Immature natural killer cell (primary cell): ENCODE measurements at regions not wholly inside any gene's neighbourhood (a gene's known extent, or its start where the extent isn't known, plus 50 kb on each side); places are given as distances from the start of the nearest gene placed in this dataset.
"Not testable (repeated sequence)": the region's sequence is repeated elsewhere in the genome, so short reads cannot be mapped to it uniquely, and the experiment has no call there.

Experiments used
- DNase-seq, 3 donors: peaks; one replicate each; pipeline ENCODE4 v3.0.0; 2022; ENCODE audit warnings: mixed read lengths in 1 of 3
- H3K27ac Mint-ChIP-seq, 6 donors: one replicate each; pipeline ENCODE4 v1.8.0; 2020; ENCODE audit warnings: mixed read lengths in 6 of 6, mild to moderate bottlenecking in 5 of 6, inconsistent platforms in 4 of 6, moderate library complexity in 3 of 6
- H3K27me3 Mint-ChIP-seq, 3 donors: one replicate each; pipeline ENCODE4 v1.8.0; 2020 to 2021; ENCODE audit warnings: low read depth in 3 of 3, mild to moderate bottlenecking in 3 of 3, mixed read lengths in 3 of 3, moderate library complexity in 3 of 3, inconsistent platforms in 1 of 3
- H3K36me3 Mint-ChIP-seq, 3 donors: one replicate each; pipeline ENCODE4 v1.8.0; 2020; ENCODE audit warnings: mixed read lengths in 3 of 3, inconsistent platforms in 2 of 3, mild to moderate bottlenecking in 2 of 3
- H3K4me1 Mint-ChIP-seq, 2 donors: one replicate each; pipeline ENCODE4 v1.8.0; 2020; ENCODE audit warnings: inconsistent platforms in 2 of 2, mild to moderate bottlenecking in 2 of 2, mixed read lengths in 2 of 2, moderate library complexity in 1 of 2
- H3K4me3 Mint-ChIP-seq, 5 donors: one replicate each; pipeline ENCODE4 v1.8.0; 2020; ENCODE audit warnings: mild to moderate bottlenecking in 5 of 5, mixed read lengths in 5 of 5, inconsistent platforms in 3 of 5, moderate library complexity in 3 of 5
- H3K9me3 Mint-ChIP-seq, 6 donors: one replicate each; pipeline ENCODE4 v1.8.0; 2020; ENCODE audit warnings: mild to moderate bottlenecking in 6 of 6, mixed read lengths in 6 of 6, inconsistent platforms in 4 of 6, moderate library complexity in 3 of 6

- Mint-ChIP-seq H3K4me1 (no peaks in the 10 kb centered on the region), H3K27me3 (peaks cover 1 to 3% (median 3%) of the 10 kb centered on the region in 3 donors), H3K36me3 (no peaks in the 10 kb centered on the region), H3K9me3 (peaks cover 0 to 3% (median 0%) of the 10 kb centered on the region in 6 donors), H3K4me3 (no peak overlapping the region), H3K27ac (no peak overlapping the region)
- DNase-seq, result no peak
Observed at GRCh38 chr20:56765172-56766073, 136.3 kb downstream of the TFAP2C start.

GRCh38 chr20:56766528-56766927 lies 137.4 kb downstream of the TFAP2C start:
- Mint-ChIP-seq H3K4me1 (no peaks in the 10 kb centered on the region), H3K4me3 (no peak overlapping the region), H3K9me3 (peaks cover 0 to 3% (median 0%) of the 10 kb centered on the region in 6 donors), H3K27ac (no peak overlapping the region), H3K27me3 (peaks cover 1 to 3% (median 3%) of the 10 kb centered on the region in 3 donors), H3K36me3 (no peaks in the 10 kb centered on the region)
- no peak for DNase-seq

GRCh38 chr20:56769921-56770600 lies 141.0 kb downstream of the TFAP2C start:
- H3K27me3 Mint-ChIP-seq, result peaks cover 0 to 5% (median 3%) of the 10 kb centered on the region in 3 donors
- H3K27ac Mint-ChIP-seq, result no peak overlapping the region
- DNase-seq, result no peak
- H3K9me3 Mint-ChIP-seq, result peaks cover 0 to 3% (median 0%) of the 10 kb centered on the region in 6 donors
- no peaks in the 10 kb centered on the region for H3K4me1 Mint-ChIP-seq
- no peak overlapping the region for H3K4me3 Mint-ChIP-seq
- no peaks in the 10 kb centered on the region for H3K36me3 Mint-ChIP-seq

- no peaks in the 10 kb centered on the region for H3K4me1 Mint-ChIP-seq
- H3K27ac Mint-ChIP-seq, result no peak overlapping the region
- H3K36me3 Mint-ChIP-seq, result no peaks in the 10 kb centered on the region
- DNase-seq, result no peak
- H3K9me3 Mint-ChIP-seq, result peaks cover 0 to under 1% (median 0%) of the 10 kb centered on the region in 6 donors
- no peak overlapping the region for H3K4me3 Mint-ChIP-seq
- peaks cover 0 to 5% (median 4%) of the 10 kb centered on the region in 3 donors for H3K27me3 Mint-ChIP-seq
Observed at GRCh38 chr20:56773749-56774148, 144.6 kb downstream of the TFAP2C start.

- Mint-ChIP-seq H3K4me3 (no peak overlapping the region), H3K4me1 (no peaks in the 10 kb centered on the region), H3K36me3 (no peaks in the 10 kb centered on the region), H3K9me3 (no peaks in the 10 kb centered on the region), H3K27ac (no peak overlapping the region), H3K27me3 (peaks cover 0 to 5% (median 3%) of the 10 kb centered on the region in 3 donors)
- DNase-seq, result no peak
Observed at GRCh38 chr20:56774873-56775272, 145.8 kb downstream of the TFAP2C start.

GRCh38 chr20:56776345-56776744 lies 147.2 kb downstream of the TFAP2C start:
- Mint-ChIP-seq H3K9me3 (no peaks in the 10 kb centered on the region), H3K4me3 (no peak overlapping the region)

GRCh38 chr20:56778765-56779195 lies 149.7 kb downstream of the TFAP2C start:
- H3K27ac Mint-ChIP-seq, result no peak overlapping the region
- H3K36me3 Mint-ChIP-seq, result no peaks in the 10 kb centered on the region
- H3K4me3 Mint-ChIP-seq, result no peak overlapping the region
- no peaks in the 10 kb centered on the region for H3K4me1 Mint-ChIP-seq
- H3K9me3 Mint-ChIP-seq, result no peaks in the 10 kb centered on the region
- H3K27me3 Mint-ChIP-seq, result peaks cover 0 to 8% (median 3%) of the 10 kb centered on the region in 3 donors
- DNase-seq, result no peak

More at GRCh38 chr20:56776345-56776744, 147.2 kb downstream of the TFAP2C start:
- Mint-ChIP-seq H3K36me3 (no peaks in the 10 kb centered on the region), H3K27ac (no peak overlapping the region), H3K4me1 (no peaks in the 10 kb centered on the region), H3K27me3 (peaks cover 0 to 8% (median 3%) of the 10 kb centered on the region in 3 donors)
- no peak for DNase-seq

GRCh38 chr20:56779452-56780143 lies 150.5 kb downstream of the TFAP2C start:
- Mint-ChIP-seq H3K27me3 (peaks cover 0 to 5% (median 3%) of the 10 kb centered on the region in 3 donors), H3K9me3 (no peaks in the 10 kb centered on the region), H3K36me3 (no peaks in the 10 kb centered on the region), H3K4me1 (no peaks in the 10 kb centered on the region), H3K4me3 (no peak overlapping the region), H3K27ac (no peak overlapping the region)
- DNase-seq, result no peak

GRCh38 chr20:56780266-56780665 lies 151.2 kb downstream of the TFAP2C start:
- Mint-ChIP-seq H3K4me1 (no peaks in the 10 kb centered on the region), H3K4me3 (no peak overlapping the region), H3K9me3 (no peaks in the 10 kb centered on the region), H3K27me3 (peaks cover 0 to 5% (median 0%) of the 10 kb centered on the region in 3 donors), H3K27ac (no peak overlapping the region), H3K36me3 (no peaks in the 10 kb centered on the region)
- DNase-seq, result no peak

- no peak for DNase-seq
- Mint-ChIP-seq H3K27ac (no peak overlapping the region), H3K36me3 (no peaks in the 10 kb centered on the region), H3K9me3 (no peaks in the 10 kb centered on the region), H3K4me1 (no peaks in the 10 kb centered on the region), H3K27me3 (peaks cover 0 to 5% (median 0%) of the 10 kb centered on the region in 3 donors), H3K4me3 (no peak overlapping the region)
Observed at GRCh38 chr20:56781108-56781739, 152.1 kb downstream of the TFAP2C start.

GRCh38 chr20:56781987-56782560 lies 153.0 kb downstream of the TFAP2C start:
- H3K27ac Mint-ChIP-seq, H3K27me3 Mint-ChIP-seq, H3K4me1 Mint-ChIP-seq, H3K9me3 Mint-ChIP-seq, H3K36me3 Mint-ChIP-seq, DNase-seq, H3K4me3 Mint-ChIP-seq: not testable (repeated sequence)

GRCh38 chr20:56782814-56783213 lies 153.7 kb downstream of the TFAP2C start:
- not testable (repeated sequence) for DNase-seq, H3K4me1 Mint-ChIP-seq, H3K27me3 Mint-ChIP-seq, H3K27ac Mint-ChIP-seq, H3K9me3 Mint-ChIP-seq, H3K36me3 Mint-ChIP-seq, H3K4me3 Mint-ChIP-seq

GRCh38 chr20:56783826-56784225 lies 154.7 kb downstream of the TFAP2C start:
- H3K36me3 Mint-ChIP-seq, result no peaks in the 10 kb centered on the region
- DNase-seq, result no peak
- H3K9me3 Mint-ChIP-seq, result no peaks in the 10 kb centered on the region
- H3K27me3 Mint-ChIP-seq, result peaks cover 0 to 5% (median 0%) of the 10 kb centered on the region in 3 donors
- H3K4me1 Mint-ChIP-seq, result no peaks in the 10 kb centered on the region
- no peak overlapping the region for H3K4me3 Mint-ChIP-seq
- no peak overlapping the region for H3K27ac Mint-ChIP-seq
